ENCODE measurements at regions not wholly inside any gene's neighbourhood (a gene's known extent, or its start where the extent isn't known, plus 50 kb on each side); places are given as distances from the start of the nearest gene placed in this dataset.
"Not testable (repeated sequence)": the region's sequence is repeated elsewhere in the genome, so short reads cannot be mapped to it uniquely, and the experiment has no call there.

DNA sequence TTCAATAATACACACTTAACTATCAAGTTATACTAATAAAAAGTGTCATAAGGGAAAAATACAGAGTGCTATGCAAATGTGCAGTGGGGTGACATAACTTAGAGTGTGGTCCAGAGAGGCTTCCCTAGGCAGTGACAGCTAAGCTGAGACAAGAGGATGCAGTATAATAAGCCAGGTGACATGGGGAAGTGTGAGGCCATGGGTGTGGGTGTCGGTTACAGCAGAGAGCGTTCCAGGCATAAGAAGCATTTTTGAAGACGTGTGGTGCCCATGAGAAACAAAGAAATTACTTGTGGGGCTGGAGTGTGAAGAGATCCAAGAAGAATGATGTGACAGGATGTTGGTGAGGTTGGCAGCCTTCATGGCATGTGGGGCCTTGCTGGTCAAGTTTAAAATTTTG is 78.1 kb upstream of the PICALM start:
- DNase-seq (ENCODE audit: low spot score): no peak

DNA sequence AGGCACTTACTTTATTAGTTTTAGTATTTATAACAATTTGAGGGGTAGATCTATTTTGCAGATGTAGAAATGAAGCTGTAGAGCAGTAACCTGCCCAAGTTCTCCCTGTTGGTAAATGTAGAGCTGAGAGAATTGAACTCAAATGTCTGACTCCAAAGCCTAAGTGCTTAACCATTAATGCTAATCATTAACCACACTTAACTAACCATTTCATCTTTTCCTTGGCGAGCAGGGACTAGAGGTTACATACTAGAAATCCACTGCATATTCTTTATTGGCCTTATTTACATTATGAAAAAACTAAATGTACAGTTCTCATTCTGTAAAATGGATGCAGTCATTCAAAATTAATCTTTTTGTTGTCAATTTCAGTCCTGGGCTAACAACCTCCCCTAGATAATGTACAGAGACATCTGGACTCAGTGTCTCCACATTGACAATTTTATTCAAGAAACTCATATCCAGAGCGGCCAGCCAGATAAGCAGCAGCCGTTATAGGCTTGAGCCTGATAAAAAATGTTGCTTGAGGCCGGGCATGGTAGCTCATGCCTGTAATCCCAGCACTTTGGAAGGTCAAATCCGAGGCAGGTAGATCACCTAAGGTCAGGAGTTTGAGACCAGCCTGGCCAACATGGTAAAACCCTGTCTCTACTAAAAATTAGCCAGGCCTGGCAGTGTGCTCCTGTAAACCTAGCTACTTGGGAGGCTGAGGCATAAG is 76.7 kb upstream of the PICALM start:
- no peak for DNase-seq (ENCODE audit: low spot score)

DNA sequence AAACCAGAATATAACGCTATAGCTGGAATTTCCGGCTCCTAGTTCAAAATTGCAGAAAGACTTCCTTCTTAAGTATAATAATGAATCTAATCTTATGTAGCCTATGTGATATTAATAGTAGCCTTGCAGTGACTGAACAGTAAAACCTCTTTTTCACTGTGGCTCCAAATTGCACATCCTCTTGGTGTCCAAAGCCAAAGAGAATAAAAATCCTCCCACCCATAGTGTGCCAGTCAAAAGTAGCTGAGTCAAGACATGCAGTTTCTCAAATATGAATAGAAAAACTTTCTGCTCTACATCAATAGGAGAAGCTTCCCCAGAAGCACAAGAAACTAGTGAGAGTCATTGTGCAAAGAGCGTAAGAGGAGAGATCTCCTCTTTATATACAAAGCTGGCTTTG is 76.0 kb upstream of the PICALM start:
- no peak for DNase-seq (ENCODE audit: low spot score)

GRCh38 chr11:86144087-86144486 is 75.2 kb upstream of the PICALM start:
- DNase-seq (ENCODE audit: low spot score): not testable (repeated sequence)

DNA sequence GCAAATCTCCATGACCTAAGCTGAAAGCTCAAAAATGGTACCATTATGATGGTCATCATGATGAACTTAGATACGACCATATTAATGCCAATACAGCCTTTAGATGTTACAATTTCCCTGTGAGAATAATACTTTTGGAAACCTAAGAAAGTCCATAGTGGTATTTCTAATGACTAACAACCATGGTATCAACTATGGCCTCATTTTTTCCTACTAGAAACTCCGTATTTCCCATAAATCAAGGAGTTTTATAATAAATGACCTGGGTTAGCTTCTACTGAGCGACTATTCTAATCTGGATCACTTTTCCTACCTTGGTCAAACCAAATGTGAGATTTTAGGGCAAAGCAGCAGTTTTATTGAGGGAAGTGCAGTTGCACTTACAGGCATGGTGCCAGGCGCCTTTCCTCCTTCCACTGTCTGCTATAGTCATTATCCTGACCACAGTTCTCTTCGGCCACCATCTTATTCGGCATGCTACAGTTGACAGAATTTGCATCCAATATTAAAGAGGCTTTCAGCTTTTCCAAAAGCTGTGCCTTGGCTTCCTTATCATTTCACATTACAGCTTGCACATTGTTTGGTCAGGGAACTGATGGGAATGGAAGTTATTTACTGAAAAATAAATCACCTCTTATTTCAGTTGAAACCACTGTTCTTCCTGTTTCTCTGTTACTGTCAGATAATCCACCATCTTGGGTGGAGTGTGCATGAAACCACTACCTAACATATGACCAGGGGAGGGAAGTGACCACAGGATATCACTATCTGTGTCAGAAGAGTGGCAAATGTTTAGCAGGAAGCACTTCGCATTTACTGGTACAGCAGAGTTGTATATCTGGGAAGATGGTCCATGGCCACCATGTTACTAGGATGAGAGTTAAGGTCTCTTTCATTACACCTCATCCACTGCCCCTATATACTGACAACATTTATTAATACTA is 74.5 kb upstream of the PICALM start:
- no peak for DNase-seq (ENCODE audit: low spot score)

- DNase-seq (ENCODE audit: low spot score): no peak
Measured at GRCh38 chr11:86142170-86142569, 73.3 kb upstream of the PICALM start.

DNA sequence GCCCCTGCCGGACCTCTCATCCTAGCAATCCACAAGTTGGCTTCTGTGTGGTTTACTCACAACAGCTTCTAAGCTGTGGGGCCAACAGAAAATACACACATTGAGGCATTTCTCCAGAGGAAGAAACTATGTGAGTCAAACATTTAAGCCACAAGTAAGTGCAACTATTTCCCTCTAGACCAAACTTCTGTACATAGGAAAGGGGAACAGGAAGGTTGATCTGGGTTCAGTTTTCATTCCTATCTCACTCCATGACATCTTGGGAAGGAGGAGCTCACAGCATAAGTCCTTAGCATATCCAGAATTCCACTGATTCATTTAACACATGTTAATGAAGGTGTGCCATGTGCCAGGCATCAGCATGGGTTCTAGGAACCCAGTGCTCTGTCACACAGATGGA is 72.8 kb upstream of the PICALM start:
- no peak for DNase-seq (ENCODE audit: low spot score)

- no peak for DNase-seq (ENCODE audit: low spot score)
Measured at GRCh38 chr11:86140334-86140990, 71.6 kb upstream of the PICALM start.

DNA sequence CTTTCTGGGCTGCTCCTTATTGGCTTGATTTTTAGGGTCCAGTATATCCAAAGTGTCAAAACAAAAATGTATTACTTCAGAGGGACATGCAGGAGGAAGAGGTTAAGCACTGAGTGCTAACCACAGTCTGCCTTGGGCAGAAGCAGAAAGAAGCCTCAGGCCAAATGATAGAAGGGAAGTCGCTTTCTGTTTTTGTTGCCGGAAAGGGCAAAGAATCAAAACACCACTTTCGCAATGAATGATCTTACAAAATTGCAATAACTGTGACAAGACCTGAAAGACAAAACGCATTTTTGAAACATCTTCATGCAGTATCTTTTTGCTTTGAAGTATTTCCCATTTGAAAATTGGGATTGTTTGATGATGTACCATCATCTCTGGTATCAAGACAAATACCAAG is 70.1 kb upstream of the PICALM start:
- DNase-seq (ENCODE audit: low spot score): no peak

DNA sequence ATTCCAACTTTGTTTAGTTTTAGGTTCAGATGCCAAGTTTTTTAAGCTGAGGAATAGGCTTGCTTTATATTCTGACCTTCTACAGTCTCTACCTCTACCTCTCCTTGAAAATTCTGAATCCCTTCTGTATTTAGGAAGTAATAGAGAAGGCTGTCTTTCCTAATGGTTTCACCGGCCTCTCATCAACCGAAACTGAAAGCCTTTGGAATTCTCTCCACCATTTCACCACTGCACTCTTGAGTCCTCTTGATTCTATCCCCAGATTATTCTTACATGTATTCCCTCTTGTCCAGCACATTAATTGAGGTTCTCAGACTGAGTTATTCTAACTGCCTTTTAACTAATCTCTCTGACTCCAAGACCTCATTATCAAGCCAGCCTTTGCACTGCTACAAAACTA is 67.7 kb upstream of the PICALM start:
- no peak for DNase-seq (ENCODE audit: low spot score)

- no peak for DNase-seq (ENCODE audit: low spot score)
Measured at GRCh38 chr11:86135319-86135714, 66.4 kb upstream of the PICALM start.

DNA sequence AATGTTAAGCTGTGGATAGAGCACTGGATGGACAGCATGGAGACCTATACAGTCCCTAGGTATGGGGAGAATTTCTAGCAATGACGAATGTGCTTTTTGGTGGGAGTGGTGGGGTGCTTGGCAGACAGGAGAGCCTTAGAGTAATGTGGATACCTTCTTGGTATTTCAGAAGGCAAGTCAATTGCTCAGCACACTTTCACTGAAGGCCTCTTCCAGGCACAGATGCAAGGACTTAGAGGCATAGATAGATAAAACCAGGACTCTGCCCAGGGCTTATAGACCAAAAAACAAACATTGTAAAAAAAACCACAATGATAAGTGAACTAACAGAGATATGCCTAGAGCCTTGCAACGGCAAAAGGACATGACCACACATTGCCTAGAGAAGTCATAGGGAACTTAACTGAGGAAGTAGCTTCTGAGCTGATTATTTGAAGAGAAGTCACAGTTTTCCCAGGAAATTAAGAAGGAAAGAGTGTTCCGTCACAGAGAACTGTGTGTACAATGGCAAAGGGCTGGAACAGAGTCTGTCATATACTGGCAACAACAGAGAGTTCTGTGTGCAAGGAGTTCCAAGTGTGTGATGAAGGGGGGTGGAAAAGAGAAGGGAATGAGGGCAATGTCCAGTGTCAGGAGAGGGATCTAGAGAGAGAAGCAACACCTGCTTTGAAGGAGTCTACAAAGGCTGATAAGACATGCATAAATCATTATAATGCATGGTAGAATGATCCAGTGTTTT is 65.9 kb upstream of the PICALM start:
- no peak for DNase-seq (ENCODE audit: low spot score)

- no peak for DNase-seq (ENCODE audit: low spot score)
Measured at GRCh38 chr11:86132667-86133249, 63.9 kb upstream of the PICALM start.

DNA sequence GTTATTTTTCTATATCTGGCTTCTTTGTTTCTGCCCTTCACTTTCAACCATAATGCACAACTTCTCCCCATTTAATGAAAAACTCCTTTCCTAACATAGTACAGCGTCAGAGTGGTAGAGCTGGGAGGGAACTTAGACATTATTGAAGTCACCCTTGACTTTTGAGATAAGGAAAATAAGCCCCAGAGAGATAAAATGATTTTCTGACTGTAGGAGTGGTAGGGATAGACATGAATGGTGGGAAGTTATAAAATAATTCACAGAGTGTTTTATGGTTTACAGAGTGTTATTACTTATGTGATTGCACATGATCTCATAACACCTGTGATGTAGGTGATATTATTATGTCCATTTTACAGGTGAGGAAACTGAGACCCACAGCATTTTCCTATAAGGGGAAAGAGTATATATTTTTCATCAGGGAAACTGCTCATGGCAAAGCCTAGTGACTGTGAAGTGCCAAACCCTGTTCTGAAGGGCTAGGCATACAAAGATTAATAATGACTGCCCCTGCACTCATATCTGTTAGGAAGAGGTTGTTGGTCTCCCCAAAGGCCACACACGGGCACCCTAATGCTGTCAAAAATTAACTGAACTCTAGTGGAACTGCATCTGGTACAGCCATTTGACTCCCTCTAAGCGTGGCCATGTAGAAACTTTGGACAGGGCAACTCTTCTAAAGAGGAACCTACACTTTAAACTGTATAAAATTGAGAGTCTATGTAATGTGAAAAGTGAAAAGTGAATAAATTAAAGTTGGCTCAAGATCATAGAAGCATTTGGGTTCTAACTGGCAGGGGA is 61.1 kb upstream of the PICALM start:
- DNase-seq (ENCODE audit: low spot score): no peak

DNA sequence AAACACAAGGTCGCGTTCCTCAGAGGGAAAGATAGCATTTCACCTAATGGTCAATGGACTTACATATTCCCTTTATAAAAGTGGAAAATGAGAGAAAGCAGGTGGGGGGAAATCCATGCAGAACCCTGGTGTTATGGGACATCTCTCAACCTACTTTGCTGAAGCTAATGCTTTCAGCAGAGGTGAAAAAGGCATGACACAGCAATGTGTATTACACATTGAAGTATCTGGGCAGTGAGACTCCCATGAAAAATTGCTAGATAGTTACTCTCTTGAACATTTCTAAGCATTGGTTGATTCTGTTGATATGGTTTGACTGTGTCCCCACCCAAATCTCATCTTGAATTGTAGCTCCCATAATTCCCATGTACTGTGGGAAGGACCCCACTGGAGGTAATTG is 60.0 kb upstream of the PICALM start:
- DNase-seq (ENCODE audit: low spot score): no peak

DNA sequence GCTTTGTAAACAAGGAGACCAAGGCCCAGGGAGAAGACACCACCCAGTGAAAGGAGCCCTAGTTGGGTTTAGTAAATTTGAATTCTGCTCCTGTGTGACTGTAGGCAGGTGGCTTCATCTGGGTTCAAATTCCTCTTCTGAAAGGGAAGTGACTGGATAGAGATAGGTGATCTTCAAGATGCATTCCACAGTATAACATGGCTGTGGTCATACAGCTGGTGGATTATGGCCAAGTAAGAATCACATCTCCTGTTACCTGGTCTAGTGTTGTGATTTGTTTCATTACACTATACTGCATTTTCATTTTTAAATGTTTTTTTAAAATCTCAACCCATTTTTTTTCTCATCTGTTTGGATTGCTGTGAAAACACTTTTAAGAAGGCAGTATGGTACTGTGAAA is 58.0 kb upstream of the PICALM start:
- no peak for DNase-seq (ENCODE audit: low spot score)

GRCh38 chr11:86124251-86125233 is 55.7 kb upstream of the PICALM start:
- no peak for DNase-seq (ENCODE audit: low spot score)

GRCh38 chr11:86122773-86123172 is 53.9 kb upstream of the PICALM start:
- no peak for DNase-seq (ENCODE audit: low spot score)

DNA sequence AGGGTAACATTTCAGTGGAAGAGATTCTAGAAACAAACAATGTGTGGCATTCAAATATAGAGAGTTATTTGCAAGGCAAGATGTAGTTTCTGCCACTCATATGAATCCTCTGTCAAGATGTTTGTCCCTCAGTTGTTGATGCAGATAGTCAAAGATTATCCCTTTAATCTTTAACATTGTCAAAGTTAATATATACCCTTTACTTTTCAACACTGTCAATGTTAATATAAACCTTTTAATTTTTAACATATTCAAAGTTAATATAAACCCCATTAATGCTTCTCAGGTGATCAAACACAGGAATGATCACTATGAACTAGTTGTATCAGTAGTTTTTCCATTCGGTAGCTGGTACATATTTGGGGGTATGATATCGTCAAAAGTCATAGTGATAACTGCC is 51.9 kb upstream of the PICALM start:
- no peak for DNase-seq (ENCODE audit: low spot score)

- no peak for DNase-seq (ENCODE audit: low spot score)
Measured at GRCh38 chr11:86119906-86120305, 51.0 kb upstream of the PICALM start.

All from cerebellar cortex (tissue), 1 donor.